WTC11 (cell line): ENCODE measurements at regions not wholly inside any gene's neighbourhood (a gene's known extent, or its start where the extent isn't known, plus 50 kb on each side); places are given as distances from the start of the nearest gene placed in this dataset.

ENCODE experiments used
- ATAC-seq: fragments of 200-7000 bp; cut with Tn5 transposase; 2 replicates; pipeline ENCODE4 v1.10.0; 2021; ENCODE audit warnings: mild to moderate bottlenecking, moderate library complexity
- CTCF ChIA-PET: fragments of 300-600 bp; sonication (Branson Sonifier 250); formaldehyde crosslinking; loops from one replicate; lab custom pipeline; 2021; ENCODE audit warnings: antibody characterized with exemption; lab: Charles Lee
- POLR2A ChIA-PET: fragments of 350-600 bp; sonication (Branson Sonifier 250); formaldehyde crosslinking; loops from one replicate; lab custom pipeline; 2021; ENCODE audit warnings: antibody characterized with exemption; lab: Charles Lee
- DNase-seq: peaks from one replicate; pipeline ENCODE4 v3.0.0; 2021; ENCODE audit warnings: low spot score
- H3K27ac Mint-ChIP-seq: 2 replicates; pipeline ENCODE4 v1.8.0; 2021; ENCODE audit warnings: mixed read lengths
- H3K27me3 Mint-ChIP-seq: 2 replicates; pipeline ENCODE4 v1.8.0; 2021; ENCODE audit warnings: low read depth, mild to moderate bottlenecking, moderate library complexity, mixed read lengths
- H3K36me3 Mint-ChIP-seq: 2 replicates; pipeline ENCODE4 v1.8.0; 2021; ENCODE audit warnings: mixed read lengths
- H3K4me1 Mint-ChIP-seq: 2 replicates; pipeline ENCODE4 v1.8.0; 2022; ENCODE audit warnings: mixed read lengths
- H3K4me3 Mint-ChIP-seq: 2 replicates; pipeline ENCODE4 v1.8.0; 2021; ENCODE audit warnings: mild to moderate bottlenecking, moderate library complexity, mixed read lengths
- H3K9me3 Mint-ChIP-seq: 2 replicates; pipeline ENCODE4 v1.8.0; 2021; ENCODE audit warnings: mixed read lengths
- ATF1 ChIP-seq: sonication (generic); formaldehyde crosslinking; IDR thresholded peaks from 2 replicates; pipeline ENCODE4 v1.8.1; 2023; ENCODE audit warnings: mild to moderate bottlenecking, moderate library complexity, missing genetic modification reagents
- ELF4 ChIP-seq: sonication (generic); formaldehyde crosslinking; IDR thresholded peaks from 2 replicates; pipeline ENCODE4 v1.8.1; 2022; ENCODE audit warnings: low read depth, mild to moderate bottlenecking, moderate library complexity, missing genetic modification reagents
- EMX1 ChIP-seq: fragments of 250-450 bp; sonication (Bioruptor Pico); IDR thresholded peaks from 2 replicates; pipeline ENCODE4 v1.8.0; 2021; ENCODE audit warnings: mild to moderate bottlenecking
- ETV6 ChIP-seq: sonication (generic); formaldehyde crosslinking; IDR thresholded peaks from 2 replicates; pipeline ENCODE4 v1.8.1; 2022; ENCODE audit warnings: mild to moderate bottlenecking, missing genetic modification reagents
- FOXK1 ChIP-seq: sonication (generic); formaldehyde crosslinking; IDR thresholded peaks from 2 replicates; pipeline ENCODE4 v1.8.0; 2022; ENCODE audit warnings: mild to moderate bottlenecking, moderate library complexity, missing genetic modification reagents
- HMGA2 ChIP-seq: fragments of 250-450 bp; sonication (Bioruptor Pico); IDR thresholded peaks from 2 replicates; pipeline ENCODE4 v1.4.0; 2021; ENCODE audit warnings: mild to moderate bottlenecking, moderate library complexity
- JAZF1 ChIP-seq: fragments of 250-450 bp; sonication (Bioruptor Pico); IDR thresholded peaks from 2 replicates; pipeline ENCODE4 v1.9.0; 2021; ENCODE audit warnings: moderate library complexity, mild to moderate bottlenecking, inconsistent platforms
- NFATC4 ChIP-seq: fragments of 250-450 bp; sonication (Bioruptor Pico); IDR thresholded peaks from 2 replicates; pipeline ENCODE4 v1.9.0; 2021; ENCODE audit warnings: mild to moderate bottlenecking
- NFE2L1 ChIP-seq: sonication (generic); formaldehyde crosslinking; IDR thresholded peaks from 2 replicates; pipeline ENCODE4 v1.8.1; 2023; ENCODE audit warnings: missing genetic modification reagents
- NFYB ChIP-seq: sonication (generic); formaldehyde crosslinking; conservative IDR thresholded peaks from 2 replicates; pipeline ENCODE4 v1.8.0; 2022; ENCODE audit warnings: low read depth, missing genetic modification reagents
- NR2C2 ChIP-seq: sonication (generic); formaldehyde crosslinking; IDR thresholded peaks from 2 replicates; pipeline ENCODE4 v1.8.0; 2022; ENCODE audit warnings: mild to moderate bottlenecking, missing genetic modification reagents
- PRRX2 ChIP-seq: fragments of 250-450 bp; sonication (Bioruptor Pico); IDR thresholded peaks from 2 replicates; pipeline ENCODE4 v1.8.0; 2021; ENCODE audit warnings: mild to moderate bottlenecking
- TEAD1 ChIP-seq: sonication (generic); formaldehyde crosslinking; IDR thresholded peaks from 2 replicates; pipeline ENCODE4 v1.8.0; 2022; ENCODE audit warnings: mild to moderate bottlenecking, missing genetic modification reagents
- ZBTB21 ChIP-seq: sonication (generic); formaldehyde crosslinking; IDR thresholded peaks from 2 replicates; pipeline ENCODE4 v1.8.1; 2023; ENCODE audit warnings: mild to moderate bottlenecking, missing genetic modification reagents, borderline replicate concordance
- ZNF138 ChIP-seq: sonication (generic); formaldehyde crosslinking; conservative IDR thresholded peaks from 2 replicates; pipeline ENCODE4 v1.8.1; 2022; ENCODE audit warnings: mild to moderate bottlenecking, moderate library complexity, missing genetic modification reagents
- ZNF263 ChIP-seq: sonication (generic); formaldehyde crosslinking; IDR thresholded peaks from 2 replicates; pipeline ENCODE4 v1.8.1; 2022; ENCODE audit warnings: low read depth, mild to moderate bottlenecking, moderate library complexity, missing genetic modification reagents
- ZNF416 ChIP-seq: fragments of 250-450 bp; sonication (Bioruptor Pico); IDR thresholded peaks from 2 replicates; pipeline ENCODE4 v1.9.0; 2021; ENCODE audit warnings: mild to moderate bottlenecking, inconsistent platforms
- ZNF423 ChIP-seq: fragments of 250-450 bp; sonication (Bioruptor Pico); IDR thresholded peaks from 2 replicates; pipeline ENCODE4 v2.1.2; 2022; ENCODE audit warnings: mild to moderate bottlenecking, moderate library complexity
- ZNF425 ChIP-seq: fragments of 250-450 bp; sonication (Bioruptor Pico); conservative IDR thresholded peaks from 2 replicates; pipeline ENCODE4 v1.9.0; 2021; ENCODE audit warnings: mild to moderate bottlenecking
- ZSCAN18 ChIP-seq: fragments of 250-450 bp; sonication (Bioruptor Pico); IDR thresholded peaks from 2 replicates; pipeline ENCODE4 v2.1.2; 2022; ENCODE audit warnings: mild to moderate bottlenecking, moderate library complexity
- TF ChIP-seq, protein P1 (sequence below): sonication (generic); formaldehyde crosslinking; IDR thresholded peaks from 2 replicates; pipeline ENCODE4 v1.8.1; 2023; ENCODE audit warnings: mild to moderate bottlenecking, missing genetic modification reagents, moderate library complexity
- TF ChIP-seq, protein P2 (sequence below): sonication (generic); formaldehyde crosslinking; IDR thresholded peaks from 2 replicates; pipeline ENCODE4 v1.8.0; 2022; ENCODE audit warnings: mild to moderate bottlenecking, missing genetic modification reagents
- TF ChIP-seq, protein P3 (sequence below): sonication (generic); formaldehyde crosslinking; IDR thresholded peaks from 2 replicates; pipeline ENCODE4 v1.8.1; 2023; ENCODE audit warnings: mild to moderate bottlenecking, moderate library complexity, missing genetic modification reagents
- TF ChIP-seq, protein P4 (sequence below): sonication (generic); formaldehyde crosslinking; IDR thresholded peaks from 2 replicates; pipeline ENCODE4 v1.8.0; 2022; ENCODE audit warnings: mild to moderate bottlenecking, missing genetic modification reagents
- TF ChIP-seq, protein P5 (sequence below): sonication (generic); formaldehyde crosslinking; IDR thresholded peaks from 2 replicates; pipeline ENCODE4 v1.8.0; 2022; ENCODE audit warnings: mild to moderate bottlenecking, missing genetic modification reagents
- TF ChIP-seq, protein P6 (sequence below): fragments of 250-450 bp; sonication (Bioruptor Pico); IDR thresholded peaks from 2 replicates; pipeline ENCODE4 v1.9.0; 2021; ENCODE audit warnings: mild to moderate bottlenecking

- ChIA-PET CTCF (no interaction called here), POLR2A (no interaction called here)
- Mint-ChIP-seq H3K36me3 (no peaks in the 10 kb centered on the region), H3K4me3 (peak overlapping the region; percentile 38), H3K27me3 (no peaks in the 10 kb centered on the region), H3K9me3 (no peaks in the 10 kb centered on the region), H3K4me1 (peaks cover 64% of the 10 kb centered on the region), H3K27ac (peak overlapping the region; percentile 84)
- peak; percentile 68; the same call in 1 of the 2 replicates for TF ChIP-seq ZNF423 (CRISPR knock-in tag)
- TF ChIP-seq PRRX2 (CRISPR knock-in tag) = no peak
- TF ChIP-seq TEAD1 = peak; percentile 74; the same call in 1 of the 2 replicates
- DNase-seq (no peak), ATAC-seq (peak; percentile 50; the same call in 1 of the 2 replicates)
Observed at GRCh38 chr1:80533775-80534334, 1266.9 kb upstream of the ADGRL2 start.

DNA sequence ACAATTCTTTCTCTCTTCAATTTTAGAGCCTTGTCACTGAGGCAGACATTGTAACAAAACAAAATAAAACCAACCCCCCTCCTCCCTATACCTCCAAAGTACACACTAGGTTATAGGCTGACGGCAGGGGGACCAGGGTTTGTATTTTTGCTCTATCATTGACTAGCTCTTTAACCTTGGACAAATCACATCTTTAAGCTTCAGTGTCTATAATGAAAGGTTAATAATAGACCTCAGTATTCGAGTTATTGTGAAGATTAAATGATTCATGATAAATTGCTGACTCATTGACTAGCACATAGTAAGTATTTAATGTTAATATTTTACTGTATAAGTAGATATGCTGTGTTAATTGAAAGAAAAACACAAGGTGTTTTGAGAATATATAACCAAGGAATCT is 1267.6 kb upstream of the ADGRL2 start:
- Mint-ChIP-seq H3K27ac (peak overlapping the region; percentile 72), H3K4me3 (no peak overlapping the region)

GRCh38 chr1:80531182-80531581 is 1269.6 kb upstream of the ADGRL2 start:
- CTCF ChIA-PET = no interaction called here
- TF ChIP-seq NR2C2 (CRISPR knock-in tag) (no peak), ZSCAN18 (CRISPR knock-in tag) (no peak), JAZF1 (CRISPR knock-in tag) (no peak), ATF1 (CRISPR knock-in tag) (no peak), ZNF416 (CRISPR knock-in tag) (no peak), NFYB (CRISPR knock-in tag) (no peak), HMGA2 (CRISPR knock-in tag) (no peak), NFE2L1 (CRISPR knock-in tag) (no peak), PRRX2 (CRISPR knock-in tag) (no peak), ZNF263 (CRISPR knock-in tag) (no peak), NFATC4 (CRISPR knock-in tag) (no peak)
- TF ChIP-seq, protein P1, sequence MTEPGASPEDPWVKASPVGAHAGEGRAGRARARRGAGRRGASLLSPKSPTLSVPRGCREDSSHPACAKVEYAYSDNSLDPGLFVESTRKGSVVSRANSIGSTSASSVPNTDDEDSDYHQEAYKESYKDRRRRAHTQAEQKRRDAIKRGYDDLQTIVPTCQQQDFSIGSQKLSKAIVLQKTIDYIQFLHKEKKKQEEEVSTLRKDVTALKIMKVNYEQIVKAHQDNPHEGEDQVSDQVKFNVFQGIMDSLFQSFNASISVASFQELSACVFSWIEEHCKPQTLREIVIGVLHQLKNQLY = no peak
- TF ChIP-seq, protein P2, sequence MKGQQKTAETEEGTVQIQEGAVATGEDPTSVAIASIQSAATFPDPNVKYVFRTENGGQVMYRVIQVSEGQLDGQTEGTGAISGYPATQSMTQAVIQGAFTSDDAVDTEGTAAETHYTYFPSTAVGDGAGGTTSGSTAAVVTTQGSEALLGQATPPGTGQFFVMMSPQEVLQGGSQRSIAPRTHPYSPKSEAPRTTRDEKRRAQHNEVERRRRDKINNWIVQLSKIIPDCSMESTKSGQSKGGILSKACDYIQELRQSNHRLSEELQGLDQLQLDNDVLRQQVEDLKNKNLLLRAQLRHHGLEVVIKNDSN (CRISPR knock-in tag) = no peak
- TF ChIP-seq, protein P3, sequence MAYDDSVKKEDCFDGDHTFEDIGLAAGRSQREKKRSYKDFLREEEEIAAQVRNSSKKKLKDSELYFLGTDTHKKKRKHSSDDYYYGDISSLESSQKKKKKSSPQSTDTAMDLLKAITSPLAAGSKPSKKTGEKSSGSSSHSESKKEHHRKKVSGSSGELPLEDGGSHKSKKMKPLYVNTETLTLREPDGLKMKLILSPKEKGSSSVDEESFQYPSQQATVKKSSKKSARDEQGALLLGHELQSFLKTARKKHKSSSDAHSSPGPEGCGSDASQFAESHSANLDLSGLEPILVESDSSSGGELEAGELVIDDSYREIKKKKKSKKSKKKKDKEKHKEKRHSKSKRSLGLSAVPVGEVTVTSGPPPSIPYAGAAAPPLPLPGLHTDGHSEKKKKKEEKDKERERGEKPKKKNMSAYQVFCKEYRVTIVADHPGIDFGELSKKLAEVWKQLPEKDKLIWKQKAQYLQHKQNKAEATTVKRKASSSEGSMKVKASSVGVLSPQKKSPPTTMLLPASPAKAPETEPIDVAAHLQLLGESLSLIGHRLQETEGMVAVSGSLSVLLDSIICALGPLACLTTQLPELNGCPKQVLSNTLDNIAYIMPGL (CRISPR knock-in tag) = no peak
- TF ChIP-seq, protein P4, sequence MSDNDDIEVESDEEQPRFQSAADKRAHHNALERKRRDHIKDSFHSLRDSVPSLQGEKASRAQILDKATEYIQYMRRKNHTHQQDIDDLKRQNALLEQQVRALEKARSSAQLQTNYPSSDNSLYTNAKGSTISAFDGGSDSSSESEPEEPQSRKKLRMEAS = no peak
- TF ChIP-seq, protein P5, sequence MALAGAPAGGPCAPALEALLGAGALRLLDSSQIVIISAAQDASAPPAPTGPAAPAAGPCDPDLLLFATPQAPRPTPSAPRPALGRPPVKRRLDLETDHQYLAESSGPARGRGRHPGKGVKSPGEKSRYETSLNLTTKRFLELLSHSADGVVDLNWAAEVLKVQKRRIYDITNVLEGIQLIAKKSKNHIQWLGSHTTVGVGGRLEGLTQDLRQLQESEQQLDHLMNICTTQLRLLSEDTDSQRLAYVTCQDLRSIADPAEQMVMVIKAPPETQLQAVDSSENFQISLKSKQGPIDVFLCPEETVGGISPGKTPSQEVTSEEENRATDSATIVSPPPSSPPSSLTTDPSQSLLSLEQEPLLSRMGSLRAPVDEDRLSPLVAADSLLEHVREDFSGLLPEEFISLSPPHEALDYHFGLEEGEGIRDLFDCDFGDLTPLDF (CRISPR knock-in tag) = no peak
- H3K36me3 Mint-ChIP-seq = no peaks in the 10 kb centered on the region
- peaks cover 41% of the 10 kb centered on the region for H3K4me1 Mint-ChIP-seq
- DNase-seq = no peak
- H3K27ac Mint-ChIP-seq = no peak overlapping the region
- ATAC-seq = no peak
- POLR2A ChIA-PET = no interaction called here
- no peak overlapping the region for H3K4me3 Mint-ChIP-seq
- no peaks in the 10 kb centered on the region for H3K9me3 Mint-ChIP-seq
- H3K27me3 Mint-ChIP-seq = no peaks in the 10 kb centered on the region

More for the DNA sequence above, 1267.6 kb upstream of the ADGRL2 start:
- DNase-seq (no peak), ATAC-seq (peak; percentile 36; the same call in 1 of the 2 replicates)
- H3K4me1 Mint-ChIP-seq = peaks cover 57% of the 10 kb centered on the region
- no peaks in the 10 kb centered on the region for H3K9me3 Mint-ChIP-seq
- TF ChIP-seq ZNF138 (CRISPR knock-in tag) = no peak
- TF ChIP-seq FOXK1 (CRISPR knock-in tag) = no peak
- no peak for TF ChIP-seq EMX1 (CRISPR knock-in tag)
- TF ChIP-seq ELF4 (CRISPR knock-in tag) = no peak
- TF ChIP-seq ZNF425 = no peak
- TF ChIP-seq ETV6 (CRISPR knock-in tag) = no peak
- no peak for TF ChIP-seq ZBTB21 (CRISPR knock-in tag)
- TF ChIP-seq ZNF423 (CRISPR knock-in tag) = no peak
- TF ChIP-seq, protein P6, sequence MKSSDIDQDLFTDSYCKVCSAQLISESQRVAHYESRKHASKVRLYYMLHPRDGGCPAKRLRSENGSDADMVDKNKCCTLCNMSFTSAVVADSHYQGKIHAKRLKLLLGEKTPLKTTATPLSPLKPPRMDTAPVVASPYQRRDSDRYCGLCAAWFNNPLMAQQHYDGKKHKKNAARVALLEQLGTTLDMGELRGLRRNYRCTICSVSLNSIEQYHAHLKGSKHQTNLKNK = no peak
- ChIA-PET CTCF (no interaction called here), POLR2A (no interaction called here)
- H3K27me3 Mint-ChIP-seq = no peaks in the 10 kb centered on the region
- no peaks in the 10 kb centered on the region for H3K36me3 Mint-ChIP-seq
